ENCODE measurements at regions not wholly inside any gene's neighbourhood (a gene's known extent, or its start where the extent isn't known, plus 50 kb on each side); places are given as distances from the start of the nearest gene placed in this dataset.

DNA sequence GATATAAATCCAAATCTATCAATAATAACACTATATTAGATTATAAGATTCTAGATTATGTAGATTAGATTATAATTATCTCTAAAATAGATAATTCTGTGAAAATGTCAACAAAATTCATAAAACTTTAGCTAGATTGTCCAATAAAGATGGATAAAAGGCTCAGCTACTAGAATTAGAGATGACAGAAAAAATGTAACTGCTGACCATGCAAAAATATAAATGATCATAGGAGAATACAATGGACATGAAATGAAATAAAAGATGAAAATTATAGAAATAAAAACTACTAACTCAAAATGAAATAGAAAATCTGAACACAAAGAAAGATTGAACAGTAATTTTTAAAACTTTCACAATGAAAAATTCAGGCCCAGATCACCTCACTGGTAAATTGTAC is 1332.1 kb upstream of the CELF2 start:
- intact Hi-C loops (cut with micrococcal nuclease; ENCODE audit: unreplicated experiment): no loop called here
- no peaks in the 10 kb centered on the region for H3K27me3 Mint-ChIP-seq (ENCODE audit: insufficient read depth, unreplicated experiment)
- no peaks in the 10 kb centered on the region for H3K36me3 Mint-ChIP-seq (ENCODE audit: insufficient read depth, unreplicated experiment)
- no peak overlapping the region for H3K27ac Mint-ChIP-seq (ENCODE audit: unreplicated experiment)
- peaks cover 11% of the 10 kb centered on the region; the same call in 1 of the 2 replicates for H3K9me3 ChIP-seq
- H3K4me1 Mint-ChIP-seq (ENCODE audit: low read depth, unreplicated experiment): no peaks in the 10 kb centered on the region
- H3K36me3 ChIP-seq (ENCODE audit: control insufficient read depth, insufficient read depth, low read length): no peaks in the 10 kb centered on the region
- H3K9me3 Mint-ChIP-seq (ENCODE audit: unreplicated experiment): peaks cover 5% of the 10 kb centered on the region
- ChIA-PET CTCF (no interaction called here), POLR2A (no interaction called here)
- BruUV-seq (replicated peaks): no TSS peak
- TF ChIP-seq, protein P1, sequence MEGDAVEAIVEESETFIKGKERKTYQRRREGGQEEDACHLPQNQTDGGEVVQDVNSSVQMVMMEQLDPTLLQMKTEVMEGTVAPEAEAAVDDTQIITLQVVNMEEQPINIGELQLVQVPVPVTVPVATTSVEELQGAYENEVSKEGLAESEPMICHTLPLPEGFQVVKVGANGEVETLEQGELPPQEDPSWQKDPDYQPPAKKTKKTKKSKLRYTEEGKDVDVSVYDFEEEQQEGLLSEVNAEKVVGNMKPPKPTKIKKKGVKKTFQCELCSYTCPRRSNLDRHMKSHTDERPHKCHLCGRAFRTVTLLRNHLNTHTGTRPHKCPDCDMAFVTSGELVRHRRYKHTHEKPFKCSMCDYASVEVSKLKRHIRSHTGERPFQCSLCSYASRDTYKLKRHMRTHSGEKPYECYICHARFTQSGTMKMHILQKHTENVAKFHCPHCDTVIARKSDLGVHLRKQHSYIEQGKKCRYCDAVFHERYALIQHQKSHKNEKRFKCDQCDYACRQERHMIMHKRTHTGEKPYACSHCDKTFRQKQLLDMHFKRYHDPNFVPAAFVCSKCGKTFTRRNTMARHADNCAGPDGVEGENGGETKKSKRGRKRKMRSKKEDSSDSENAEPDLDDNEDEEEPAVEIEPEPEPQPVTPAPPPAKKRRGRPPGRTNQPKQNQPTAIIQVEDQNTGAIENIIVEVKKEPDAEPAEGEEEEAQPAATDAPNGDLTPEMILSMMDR (IDR thresholded peaks at IDR 0.05; ENCODE audit: insufficient read depth in 1 of 2, low read depth in 1 of 2, low read length in 1 of 2, severe bottlenecking in 1 of 2, unreplicated experiment in 1 of 2): no peak
- H3K4me1 ChIP-seq: no peaks in the 10 kb centered on the region
- no peak for DNase-seq
- H3K4me3 ChIP-seq (ENCODE audit: low read depth, low read length): no peak overlapping the region
- H3K27me3 ChIP-seq (replicated peaks; ENCODE audit: control insufficient read depth, insufficient read depth, low read length): no peaks in the 10 kb centered on the region
- H3K4me3 Mint-ChIP-seq (ENCODE audit: unreplicated experiment): no peak overlapping the region

DNA sequence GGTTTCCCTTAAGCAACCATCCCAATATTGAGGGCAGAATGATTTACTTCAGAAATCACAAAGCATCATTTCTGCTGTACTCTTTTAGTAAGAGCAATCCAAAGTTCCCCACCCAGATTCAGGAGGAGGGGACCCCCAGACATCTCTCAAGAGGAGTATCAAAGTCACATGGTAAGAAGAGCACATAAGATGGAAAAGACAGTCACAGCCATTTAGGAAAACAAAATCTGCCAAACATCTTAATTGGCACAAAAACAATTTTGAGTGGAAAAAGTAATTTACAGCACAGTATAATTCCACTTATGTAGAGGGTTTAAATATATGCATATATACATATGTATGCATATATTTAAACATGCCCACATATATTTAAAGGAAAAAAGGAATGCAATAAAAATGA is 1329.0 kb upstream of the CELF2 start:
- Histone ChIP-seq H3K36me3 (ENCODE audit: control insufficient read depth, insufficient read depth, low read length) (no peaks in the 10 kb centered on the region), H3K4me1 (peaks cover 7% of the 10 kb centered on the region; the same call in 1 of the 2 replicates), H3K4me3 (ENCODE audit: low read depth, low read length) (no peak overlapping the region), H3K9me3 (0 out of 2 replicates have a peak, but pooled peaks cover 2% of the 10 kb centered on the region), H3K27me3 (replicated peaks; ENCODE audit: control insufficient read depth, insufficient read depth, low read length) (no peaks in the 10 kb centered on the region)
- intact Hi-C loops (cut with micrococcal nuclease; ENCODE audit: unreplicated experiment): no loop called here
- Mint-ChIP-seq H3K27me3 (ENCODE audit: insufficient read depth, unreplicated experiment) (no peaks in the 10 kb centered on the region), H3K27ac (ENCODE audit: unreplicated experiment) (no peak overlapping the region), H3K4me1 (ENCODE audit: low read depth, unreplicated experiment) (peaks cover 4% of the 10 kb centered on the region), H3K9me3 (ENCODE audit: unreplicated experiment) (no peaks in the 10 kb centered on the region), H3K4me3 (ENCODE audit: unreplicated experiment) (no peak overlapping the region), H3K36me3 (ENCODE audit: insufficient read depth, unreplicated experiment) (no peaks in the 10 kb centered on the region)
- no TSS peak for BruUV-seq (replicated peaks)
- ChIA-PET CTCF (no interaction called here), POLR2A (no interaction called here)
- no peak for DNase-seq
- TF ChIP-seq, protein P1 (IDR thresholded peaks at IDR 0.05; ENCODE audit: insufficient read depth in 1 of 2, low read depth in 1 of 2, low read length in 1 of 2, severe bottlenecking in 1 of 2, unreplicated experiment in 1 of 2): no peak

DNA sequence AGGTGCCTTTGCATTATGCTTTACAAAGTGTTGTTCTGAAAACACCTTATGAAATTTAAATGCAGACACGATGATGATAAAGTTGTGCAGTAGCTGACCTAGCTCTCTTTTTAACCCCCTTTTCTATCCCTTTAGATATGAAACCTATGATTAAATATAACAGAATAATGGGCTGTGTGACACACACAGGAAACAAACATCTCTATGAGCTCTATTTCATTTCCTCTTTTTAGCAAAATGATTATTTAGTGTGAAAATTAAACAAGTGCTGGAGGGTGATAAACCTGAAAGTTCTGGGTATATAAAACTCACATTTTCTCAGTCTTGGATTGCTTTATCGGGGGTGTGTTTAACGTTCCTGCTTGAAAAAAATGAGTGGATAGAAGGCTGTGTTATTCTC is 1310.5 kb upstream of the CELF2 start:
- H3K27ac Mint-ChIP-seq (ENCODE audit: unreplicated experiment): no peak overlapping the region
- POLR2A ChIA-PET: no interaction called here

More for the DNA sequence above, 1310.5 kb upstream of the CELF2 start:
- Mint-ChIP-seq H3K4me1 (ENCODE audit: low read depth, unreplicated experiment) (no peaks in the 10 kb centered on the region), H3K36me3 (ENCODE audit: insufficient read depth, unreplicated experiment) (no peaks in the 10 kb centered on the region), H3K4me3 (ENCODE audit: unreplicated experiment) (no peak overlapping the region), H3K9me3 (ENCODE audit: unreplicated experiment) (peaks cover 30% of the 10 kb centered on the region), H3K27me3 (ENCODE audit: insufficient read depth, unreplicated experiment) (peaks cover 2% of the 10 kb centered on the region)
- Histone ChIP-seq H3K4me3 (ENCODE audit: low read depth, low read length) (no peak overlapping the region), H3K27me3 (replicated peaks; ENCODE audit: control insufficient read depth, insufficient read depth, low read length) (no peaks in the 10 kb centered on the region), H3K4me1 (no peaks in the 10 kb centered on the region), H3K36me3 (ENCODE audit: control insufficient read depth, insufficient read depth, low read length) (no peaks in the 10 kb centered on the region), H3K9me3 (peaks cover 2% of the 10 kb centered on the region; the same call in 1 of the 2 replicates)
- CTCF ChIA-PET: no interaction called here
- intact Hi-C loops (cut with micrococcal nuclease; ENCODE audit: unreplicated experiment): no loop called here
- TF ChIP-seq, protein P1 (IDR thresholded peaks at IDR 0.05; ENCODE audit: insufficient read depth in 1 of 2, low read depth in 1 of 2, low read length in 1 of 2, severe bottlenecking in 1 of 2, unreplicated experiment in 1 of 2): no peak
- DNase-seq: no peak
- no TSS peak for BruUV-seq (replicated peaks)
